GM12874 (cell line): ENCODE measurements at regions not wholly inside any gene's neighbourhood (a gene's known extent, or its start where the extent isn't known, plus 50 kb on each side); places are given as distances from the start of the nearest gene placed in this dataset.

ENCODE experiments used
- CTCF ChIP-seq: IDR thresholded peaks from 2 replicates; pipeline ENCODE4 v1.5.1; 2011; ENCODE audit warnings: low read depth, mild to moderate bottlenecking, control low read depth, low read length, moderate library complexity; ENCODE audit not compliant: insufficient read depth

DNA sequence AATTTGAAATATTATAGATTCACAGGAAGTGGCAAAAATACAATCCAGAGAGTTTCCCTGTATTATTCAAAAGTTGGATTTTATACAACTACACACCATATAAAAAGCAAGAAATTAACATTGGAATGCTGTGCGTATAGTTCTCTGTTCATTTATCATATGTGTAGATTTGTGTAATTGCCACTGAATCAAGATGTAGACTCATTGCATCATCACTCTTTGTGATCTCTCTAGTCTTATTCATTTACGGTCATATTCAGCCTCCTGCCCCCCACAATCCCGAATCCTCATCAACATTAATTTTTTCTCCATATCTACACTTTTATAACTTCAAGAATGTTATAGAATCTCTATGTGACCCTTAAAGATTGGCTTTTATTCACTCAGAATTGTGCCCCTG is 390.6 kb upstream of the B3GAT1 start:
- TF ChIP-seq CTCF: no peak

- no peak for TF ChIP-seq CTCF
These were observed 390.1 kb upstream of the B3GAT1 start for GRCh38 chr11:134802116-134802515.

- no peak for TF ChIP-seq CTCF
These were observed 389.5 kb upstream of the B3GAT1 start for GRCh38 chr11:134801570-134801969.

DNA sequence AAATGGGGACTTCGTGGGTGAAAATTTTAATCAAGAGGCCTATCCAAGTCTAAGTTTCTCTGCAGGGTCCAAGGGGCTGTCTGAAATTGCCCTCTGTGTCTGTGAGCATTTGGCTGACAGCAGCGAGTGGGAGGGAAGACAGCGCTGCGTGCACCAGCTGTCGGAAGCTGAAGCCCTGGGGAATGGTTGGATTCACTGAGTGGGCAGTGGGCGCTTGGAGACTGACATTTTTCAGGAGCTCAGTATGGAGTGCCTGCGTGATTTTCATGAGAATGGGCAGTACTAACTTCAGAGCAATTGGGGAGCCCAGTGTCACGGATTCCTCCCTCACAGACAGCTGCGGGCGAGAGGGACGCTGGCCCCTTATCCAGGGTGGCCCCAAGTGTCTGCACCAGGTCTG is 388.8 kb upstream of the B3GAT1 start:
- TF ChIP-seq CTCF: no peak

- TF ChIP-seq CTCF: no peak
These were observed 388.1 kb upstream of the B3GAT1 start for GRCh38 chr11:134800130-134800529.

- no peak for TF ChIP-seq CTCF
These were observed 387.3 kb upstream of the B3GAT1 start for GRCh38 chr11:134799386-134799785.

- TF ChIP-seq CTCF: no peak
These were observed 385.5 kb upstream of the B3GAT1 start for GRCh38 chr11:134797411-134798089.
